Common myeloid progenitor, CD34-positive (primary cell): ENCODE measurements at regions not wholly inside any gene's neighbourhood (a gene's known extent, or its start where the extent isn't known, plus 50 kb on each side); places are given as distances from the start of the nearest gene placed in this dataset.

Experiments
- CTCF ChIA-PET: fragments of 350-600 bp; sonication (Branson Sonifier 250); formaldehyde crosslinking; loops from one replicate; lab custom pipeline; 2021; ENCODE audit warnings: antibody characterized with exemption; lab: Charles Lee
- POLR2A ChIA-PET: fragments of 350-600 bp; sonication (Branson Sonifier 250); formaldehyde crosslinking; loops from one replicate; lab custom pipeline; 2021; ENCODE audit warnings: antibody characterized with exemption; lab: Charles Lee
- DNase-seq, 3 donors: peaks; one replicate each; pipeline versions ENCODE4 v3.0.0 to v3.0.0-alpha.2; 2013
- H3K27ac ChIP-seq, 2 experiments: 1 replicate in 1 of 2; 2 replicates in 1 of 2; pipeline ENCODE4 v1.7.0; 2013; ENCODE audit warnings: inconsistent platforms in 2 of 2, low read length in 2 of 2, mild to moderate bottlenecking in 2 of 2, low read depth in 1 of 2, moderate library complexity in 1 of 2; ENCODE audit not compliant: severe bottlenecking in 2 of 2, insufficient read depth in 1 of 2, poor library complexity in 1 of 2
- H3K27me3 ChIP-seq, 5 experiments: replicated peaks in 2 of 5; 1 replicate in 3 of 5; 2 replicates in 2 of 5; pipeline versions ENCODE4 v1.6.1 to v1.7.0; 2013; ENCODE audit warnings: low read length in 4 of 5, mild to moderate bottlenecking in 2 of 5, moderate library complexity in 2 of 5, inconsistent platforms in 1 of 5; ENCODE audit not compliant: insufficient read depth in 5 of 5, control insufficient read depth in 4 of 5
- H3K36me3 ChIP-seq, 4 experiments: 1 replicate in 2 of 4; 2 replicates in 2 of 4; pipeline versions ENCODE4 v1.6.1 to v1.7.0; 2013; ENCODE audit warnings: low read length in 3 of 4, control low read depth in 1 of 4, mild to moderate bottlenecking in 1 of 4; ENCODE audit not compliant: control insufficient read depth in 4 of 4, insufficient read depth in 4 of 4
- H3K4me1 ChIP-seq, 4 experiments: 1 replicate in 3 of 4; 2 replicates in 1 of 4; pipeline versions ENCODE4 v1.6.1 to v1.7.1; 2013; ENCODE audit warnings: low read length in 3 of 4, mild to moderate bottlenecking in 3 of 4, control low read depth in 1 of 4, inconsistent platforms in 1 of 4, moderate library complexity in 1 of 4; ENCODE audit not compliant: control insufficient read depth in 4 of 4, insufficient read depth in 4 of 4; ENCODE audit errors: control extremely low read depth in 1 of 4
- H3K4me3 ChIP-seq, 7 experiments: 1 replicate in 4 of 7; 2 replicates in 3 of 7; pipeline versions ENCODE4 v1.5.1 to v1.7.0; 2013; ENCODE audit warnings: mild to moderate bottlenecking in 7 of 7, low read length in 6 of 7, moderate library complexity in 6 of 7, inconsistent platforms in 2 of 7, low read depth in 2 of 7, control low read depth in 1 of 7; ENCODE audit not compliant: insufficient read depth in 4 of 7, control insufficient read depth in 1 of 7; ENCODE audit errors: extremely low read depth in 1 of 7
- H3K9me3 ChIP-seq, 5 experiments: 1 replicate in 4 of 5; 2 replicates in 1 of 5; pipeline versions ENCODE4 v1.6.1 to v1.7.1; 2013; ENCODE audit warnings: low read length in 4 of 5, mild to moderate bottlenecking in 2 of 5, inconsistent platforms in 1 of 5, low read depth in 1 of 5, moderate library complexity in 1 of 5; ENCODE audit not compliant: control insufficient read depth in 4 of 5, insufficient read depth in 2 of 5; ENCODE audit errors: control extremely low read depth in 1 of 5
- WGBS: methylation state at CpG from one replicate; pipeline ENCODE4 v1.1.5; 2013; ENCODE audit not compliant: insufficient coverage; 5-methylcytosine and 5-hydroxymethylcytosine counted together

DNA sequence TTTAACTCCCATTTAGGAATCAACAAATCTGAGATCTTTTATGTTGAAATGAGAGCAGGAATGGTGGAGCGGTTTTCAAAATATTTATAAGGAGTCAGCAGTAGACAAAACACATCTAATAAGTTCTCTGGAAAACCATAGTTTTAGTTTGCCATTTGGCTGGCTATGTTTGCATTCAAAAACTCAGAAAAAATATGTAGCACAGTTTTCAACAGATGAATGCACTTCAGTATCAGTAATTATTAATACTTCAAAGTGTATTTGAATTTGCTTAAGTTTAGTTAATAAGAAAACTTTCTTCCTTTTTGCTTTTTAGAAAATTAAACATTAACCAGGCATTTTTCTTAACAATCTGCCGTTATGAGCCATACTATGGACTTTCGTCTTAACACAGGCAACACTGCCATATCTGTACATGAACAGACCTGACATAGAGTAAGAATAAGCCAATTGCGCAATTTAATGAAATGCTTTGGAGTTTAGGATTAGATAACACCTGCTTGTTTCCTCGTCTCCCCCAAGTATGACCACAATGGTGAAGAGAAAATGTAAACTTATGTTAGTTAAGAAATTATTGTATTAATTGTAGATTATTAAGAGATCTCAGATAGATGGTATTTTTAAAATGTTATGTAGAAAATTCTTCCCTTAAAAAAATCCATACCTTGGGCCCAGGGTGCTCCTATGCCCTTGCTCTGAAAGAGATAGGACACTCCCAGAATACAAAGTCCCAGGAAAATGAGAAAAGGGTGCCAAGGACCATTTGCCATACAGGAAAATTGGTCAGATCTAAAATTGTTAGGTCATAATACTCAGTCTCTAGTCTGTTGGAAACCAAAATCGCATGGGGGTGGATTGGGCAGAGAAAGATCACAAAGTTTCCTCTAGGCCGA lies 552.3 kb upstream of the ARGLU1 start:
- DNase-seq, result no peak
- no peaks in the 10 kb centered on the region for H3K9me3 ChIP-seq
- no peak overlapping the region for H3K27ac ChIP-seq
- no peaks in the 10 kb centered on the region for H3K27me3 ChIP-seq
- H3K4me1 ChIP-seq, result no peaks in the 10 kb centered on the region
- WGBS, result 100% methylated on average over 2 of the region's 7 CpGs
- no peak overlapping the region for H3K4me3 ChIP-seq
- POLR2A ChIA-PET, result no interaction called here
- H3K36me3 ChIP-seq, result no peaks in the 10 kb centered on the region
- CTCF ChIA-PET, result no interaction called here

GRCh38 chr13:107118506-107118905 lies 550.6 kb upstream of the ARGLU1 start:
- 93% methylated on average over 5 of the region's 5 CpGs for WGBS
- no peak for DNase-seq
- CTCF ChIA-PET, result no interaction called here
- Histone ChIP-seq H3K36me3 (no peaks in the 10 kb centered on the region), H3K27me3 (no peaks in the 10 kb centered on the region), H3K27ac (no peak overlapping the region), H3K9me3 (no peaks in the 10 kb centered on the region), H3K4me3 (no peak overlapping the region), H3K4me1 (no peaks in the 10 kb centered on the region)
- POLR2A ChIA-PET, result no interaction called here

GRCh38 chr13:107117327-107118012 lies 549.5 kb upstream of the ARGLU1 start:
- POLR2A ChIA-PET, result no interaction called here
- Histone ChIP-seq H3K4me3 (no peak overlapping the region), H3K9me3 (peaks cover 0 to 2% (median 0%) of the 10 kb centered on the region in 5 experiments), H3K27ac (no peak overlapping the region), H3K4me1 (no peaks in the 10 kb centered on the region), H3K27me3 (no peaks in the 10 kb centered on the region), H3K36me3 (no peaks in the 10 kb centered on the region)
- WGBS, result 95% methylated on average over 15 of the region's 15 CpGs
- CTCF ChIA-PET, result no interaction called here
- DNase-seq, result no peak

DNA sequence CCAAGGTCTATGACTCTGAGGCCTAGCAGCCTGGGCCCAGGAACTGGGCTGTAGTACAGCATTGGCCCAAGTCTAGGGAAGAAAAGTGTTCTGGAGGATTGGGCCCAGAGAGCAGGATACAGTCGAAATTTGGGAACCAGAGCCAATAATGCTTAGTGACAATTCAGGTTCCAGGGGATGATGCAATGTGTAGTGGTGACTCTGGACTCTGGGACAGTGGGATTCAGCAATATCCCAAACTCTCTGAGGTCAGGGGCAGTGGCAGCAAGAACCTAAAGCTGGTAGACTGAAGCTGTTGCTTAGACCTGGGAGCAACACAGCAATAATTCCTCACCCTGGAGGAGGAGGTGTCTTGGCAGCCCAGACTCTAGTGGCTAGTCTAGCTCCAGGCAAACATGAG lies 545.5 kb upstream of the ARGLU1 start:
- ChIA-PET CTCF (interaction anchor here (1.2 kb wide), 1 partner anchor 11 kb away, joined by 3 read pairs; no protein-coding TSS in a partner anchor), POLR2A (no interaction called here)
- Histone ChIP-seq H3K9me3 (peaks cover 0 to 9% (median 5%) of the 10 kb centered on the region in 5 experiments), H3K27ac (no peak overlapping the region), H3K27me3 (no peaks in the 10 kb centered on the region), H3K4me3 (no peak overlapping the region), H3K4me1 (no peaks in the 10 kb centered on the region), H3K36me3 (no peaks in the 10 kb centered on the region)
- DNase-seq, result no peak
- WGBS, result 91% methylated on average over 1 of the region's 1 CpG

- peaks cover 0 to 9% (median 5%) of the 10 kb centered on the region in 5 experiments for H3K9me3 ChIP-seq
- DNase-seq, result no peak
- H3K27me3 ChIP-seq, result no peaks in the 10 kb centered on the region
- ChIA-PET POLR2A (no interaction called here), CTCF (no interaction called here)
- H3K36me3 ChIP-seq, result no peaks in the 10 kb centered on the region
- H3K4me3 ChIP-seq, result no peak overlapping the region
- no CpG with 5 or more reads among the region's 1 CpG for WGBS
- no peak overlapping the region for H3K27ac ChIP-seq
- H3K4me1 ChIP-seq, result no peaks in the 10 kb centered on the region
Observed at GRCh38 chr13:107111248-107111647, 543.3 kb upstream of the ARGLU1 start.

DNA sequence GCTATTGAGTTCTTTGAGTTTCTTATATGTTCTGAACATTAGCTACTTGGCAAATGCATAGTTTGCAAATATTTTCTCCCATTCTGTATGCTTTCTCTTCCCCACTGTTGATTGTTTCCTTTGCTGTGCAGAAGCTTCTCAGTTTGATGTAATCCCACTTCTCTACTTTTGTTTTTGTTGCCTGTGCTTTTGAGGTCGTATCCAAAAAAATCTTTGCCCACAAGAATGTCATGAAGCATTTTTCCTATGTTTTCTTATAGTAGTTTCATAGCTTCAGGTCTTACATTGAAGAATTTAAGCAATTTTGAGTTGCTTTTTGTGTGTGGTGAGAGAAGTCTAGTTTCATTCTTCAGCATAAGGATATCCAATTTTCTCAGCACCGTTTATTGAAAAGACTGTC lies 536.7 kb upstream of the ARGLU1 start:
- peaks cover 0 to 9% (median 3%) of the 10 kb centered on the region in 5 experiments for H3K9me3 ChIP-seq
- no peaks in the 10 kb centered on the region for H3K4me1 ChIP-seq
- 100% methylated on average over 1 of the region's 2 CpGs for WGBS
- H3K36me3 ChIP-seq, result no peaks in the 10 kb centered on the region
- H3K27ac ChIP-seq, result no peak overlapping the region
- ChIA-PET POLR2A (no interaction called here), CTCF (no interaction called here)
- DNase-seq, result no peak
- no peak overlapping the region for H3K4me3 ChIP-seq
- no peaks in the 10 kb centered on the region for H3K27me3 ChIP-seq

DNA sequence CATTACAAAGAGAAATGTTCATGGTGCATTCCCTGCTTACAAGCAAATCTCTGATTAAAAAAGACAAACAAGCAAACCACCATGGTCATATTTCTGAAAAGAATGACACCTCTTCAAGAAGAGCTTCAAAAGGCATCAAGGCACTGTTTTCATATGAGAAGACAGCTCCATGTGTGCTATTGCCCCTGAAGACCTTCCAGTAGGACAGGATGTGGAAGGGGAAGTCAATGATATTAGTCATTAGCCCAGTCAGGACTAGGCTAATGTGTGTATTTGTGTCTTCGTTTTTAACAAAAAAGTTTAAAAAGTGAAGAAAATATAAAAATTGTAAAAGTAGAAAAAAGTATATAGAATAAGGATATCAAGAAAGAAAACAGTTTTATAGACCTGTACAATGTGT lies 534.7 kb upstream of the ARGLU1 start:
- Histone ChIP-seq H3K27me3 (no peaks in the 10 kb centered on the region), H3K4me3 (no peak overlapping the region), H3K4me1 (no peaks in the 10 kb centered on the region), H3K36me3 (no peaks in the 10 kb centered on the region), H3K9me3 (peaks cover 0 to 2% (median 0%) of the 10 kb centered on the region in 5 experiments), H3K27ac (no peak overlapping the region)
- no peak for DNase-seq
- WGBS, result no CpG with 5 or more reads among the region's 1 CpG
- CTCF ChIA-PET, result interaction anchor here (0.8 kb wide), 1 partner anchor 646 kb away, joined by 4 read pairs; no protein-coding TSS in a partner anchor
- POLR2A ChIA-PET, result no interaction called here
